Neuronal stem cell (in vitro differentiated cells): ENCODE measurements at regions not wholly inside any gene's neighbourhood (a gene's known extent, or its start where the extent isn't known, plus 50 kb on each side); places are given as distances from the start of the nearest gene placed in this dataset.

Source experiments
- DNase-seq: peaks from one replicate; pipeline ENCODE4 v3.0.0-alpha.2; 2013; ENCODE audit warnings: low spot score
- H2AFZ ChIP-seq: one replicate; pipeline ENCODE4 v1.6.1; 2013; ENCODE audit warnings: mild to moderate bottlenecking, low read length, inconsistent platforms
- H2AK5ac ChIP-seq: 2 replicates; pipeline ENCODE4 v1.6.1; 2013; ENCODE audit warnings: low read depth, mild to moderate bottlenecking, inconsistent platforms, low read length, moderate library complexity, mixed read lengths
- H2BK120ac ChIP-seq: 2 replicates; pipeline ENCODE4 v1.6.1; 2013; ENCODE audit warnings: low read depth, mild to moderate bottlenecking, inconsistent platforms, low read length, moderate library complexity, mixed read lengths
- H2BK12ac ChIP-seq: one replicate; pipeline ENCODE4 v1.6.1; 2013; ENCODE audit warnings: low read length, inconsistent platforms
- H2BK15ac ChIP-seq: 2 replicates; pipeline ENCODE4 v1.6.1; 2013; ENCODE audit warnings: mild to moderate bottlenecking, low read length, inconsistent platforms, mixed read lengths
- H2BK5ac ChIP-seq: one replicate; pipeline ENCODE4 v1.6.1; 2013; ENCODE audit warnings: inconsistent platforms, mild to moderate bottlenecking, low read length, moderate library complexity
- H3K14ac ChIP-seq: one replicate; pipeline ENCODE4 v1.6.1; 2013; ENCODE audit warnings: low read length, inconsistent platforms
- H3K18ac ChIP-seq: 2 replicates; pipeline ENCODE4 v1.6.1; 2013; ENCODE audit warnings: low read length, inconsistent platforms
- H3K23ac ChIP-seq: 2 replicates; pipeline ENCODE4 v1.6.1; 2013; ENCODE audit warnings: low read depth, mild to moderate bottlenecking, mixed read lengths, low read length, inconsistent platforms; ENCODE audit not compliant: poor library complexity
- H3K27ac ChIP-seq: replicated peaks from 3 replicates; pipeline ENCODE4 v1.5.1; 2013; ENCODE audit warnings: low read length, inconsistent platforms
- H3K27me3 ChIP-seq, 3 experiments: 2 replicates each; pipeline ENCODE4 v1.6.1; 2013; ENCODE audit warnings: low read length in 3 of 3, mild to moderate bottlenecking in 2 of 3, inconsistent platforms in 1 of 3, low read depth in 1 of 3, mixed read lengths in 1 of 3, moderate library complexity in 1 of 3; ENCODE audit not compliant: control insufficient read depth in 3 of 3, insufficient read depth in 3 of 3
- H3K36me3 ChIP-seq, 2 donors: replicated peaks in 1 of 2; 2 replicates each; pipeline ENCODE4 v1.6.1; 2013; ENCODE audit warnings: low read length in 2 of 2; ENCODE audit not compliant: control insufficient read depth in 2 of 2, insufficient read depth in 2 of 2
- H3K4ac ChIP-seq: 2 replicates; pipeline ENCODE4 v1.6.1; 2013; ENCODE audit warnings: inconsistent platforms, mild to moderate bottlenecking, low read length, moderate library complexity
- H3K4me1 ChIP-seq, 2 donors: 1 replicate in 1 of 2; 2 replicates in 1 of 2; pipeline ENCODE4 v1.6.1; 2013; ENCODE audit warnings: low read length in 2 of 2, low read depth in 1 of 2; ENCODE audit not compliant: control insufficient read depth in 2 of 2, insufficient read depth in 1 of 2
- H3K4me2 ChIP-seq: one replicate; pipeline ENCODE4 v1.6.1; 2013; ENCODE audit warnings: mild to moderate bottlenecking, low read length, inconsistent platforms; ENCODE audit not compliant: insufficient read depth, poor library complexity, severe bottlenecking
- H3K4me3 ChIP-seq, 2 donors: 2 replicates each; pipeline ENCODE4 v1.5.1; 2013; ENCODE audit warnings: low read length in 2 of 2, mild to moderate bottlenecking in 2 of 2, inconsistent platforms in 1 of 2, moderate library complexity in 1 of 2
- H3K79me1 ChIP-seq: one replicate; pipeline ENCODE4 v1.6.1; 2013; ENCODE audit warnings: low read depth, mild to moderate bottlenecking, inconsistent platforms, low read length, moderate library complexity
- H3K9ac ChIP-seq: one replicate; pipeline ENCODE4 v1.6.1; 2013; ENCODE audit warnings: mild to moderate bottlenecking, low read depth, low read length, inconsistent platforms; ENCODE audit not compliant: poor library complexity
- H3K9me3 ChIP-seq, 2 donors: replicated peaks in 1 of 2; 2 replicates each; pipeline versions ENCODE3 to v1.6.1; 2013; ENCODE audit warnings: low read length in 2 of 2, mild to moderate bottlenecking in 2 of 2, inconsistent platforms in 1 of 2, low read depth in 1 of 2, mixed read lengths in 1 of 2, moderate library complexity in 1 of 2; ENCODE audit not compliant: control insufficient read depth in 2 of 2, insufficient read depth in 1 of 2
- H4K8ac ChIP-seq: one replicate; pipeline ENCODE4 v1.6.1; 2013; ENCODE audit warnings: low read depth, mild to moderate bottlenecking, inconsistent platforms, low read length, moderate library complexity
- H4K91ac ChIP-seq: one replicate; pipeline ENCODE4 v1.6.1; 2013; ENCODE audit warnings: low read length, low read depth, mild to moderate bottlenecking, inconsistent platforms; ENCODE audit not compliant: poor library complexity
- WGBS, 2 donors: extraction: QIAGEN DNeasy Blood & Tissue Kit; methylation state at CpG; one replicate each; pipeline ENCODE4 v1.1.7; 2013; ENCODE audit warnings: missing lambda C conversion rate in 2 of 2, mixed read lengths in 1 of 2; ENCODE audit not compliant: insufficient read length in 2 of 2, insufficient replicate concordance in 1 of 2; ENCODE audit errors: extremely low coverage in 2 of 2; 5-methylcytosine and 5-hydroxymethylcytosine counted together

DNA sequence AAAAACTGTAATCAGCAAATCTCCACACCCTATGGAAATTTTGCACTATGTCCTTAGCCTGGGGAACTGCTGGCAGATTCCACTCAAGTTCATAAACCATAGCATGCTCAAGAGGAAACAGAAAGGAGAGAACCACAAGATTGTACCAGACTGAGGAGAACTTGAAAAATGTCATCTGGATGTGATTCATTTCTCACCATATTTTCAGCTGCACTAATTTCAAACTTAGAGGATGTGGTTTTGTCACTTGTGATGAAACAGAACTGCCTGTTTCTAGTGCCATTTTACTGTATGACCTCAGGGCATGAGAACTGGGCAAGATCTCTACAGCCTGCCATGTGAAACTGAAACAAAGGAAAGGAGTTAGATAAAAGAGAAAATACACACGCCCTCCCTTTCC is 1493.1 kb upstream of the FLRT2 start:
- Histone ChIP-seq H3K36me3 (no peaks in the 10 kb centered on the region), H2BK12ac (no peak overlapping the region), H4K91ac (no peak overlapping the region), H2BK120ac (no peak overlapping the region), H2AFZ (peak overlapping the region; percentile 37), H2BK5ac (no peak overlapping the region), H3K4me2 (no peak overlapping the region), H2AK5ac (no peak overlapping the region), H3K4me3 (no peak overlapping the region), H3K27me3 (no peaks in the 10 kb centered on the region), H3K9me3 (no peaks in the 10 kb centered on the region), H4K8ac (no peak overlapping the region), H3K18ac (no peak overlapping the region), H3K4me1 (no peaks in the 10 kb centered on the region), H3K9ac (no peak overlapping the region), H3K23ac (no peak overlapping the region), H3K4ac (no peak overlapping the region), H3K27ac (no peak overlapping the region), H2BK15ac (no peak overlapping the region), H3K14ac (no peak overlapping the region), H3K79me1 (no peaks in the 10 kb centered on the region)
- no CpG with 5 or more reads among the region's 1 CpG for WGBS, 2 donors
- DNase-seq = no peak

GRCh38 chr14:84037593-84037992 is 1492.4 kb upstream of the FLRT2 start:
- no peak overlapping the region for H3K9ac ChIP-seq
- no peak overlapping the region for H3K4ac ChIP-seq
- H2AFZ ChIP-seq = no peak overlapping the region
- no peaks in the 10 kb centered on the region for H3K79me1 ChIP-seq
- H4K91ac ChIP-seq = no peak overlapping the region
- H3K23ac ChIP-seq = no peak overlapping the region
- no peak overlapping the region for H3K4me2 ChIP-seq
- no peak overlapping the region for H3K4me3 ChIP-seq
- H2AK5ac ChIP-seq = no peak overlapping the region
- no CpG with 5 or more reads among the region's 4 CpGs for WGBS, 2 donors
- no peak overlapping the region for H2BK5ac ChIP-seq
- no peaks in the 10 kb centered on the region for H3K27me3 ChIP-seq
- H2BK12ac ChIP-seq = no peak overlapping the region
- H3K14ac ChIP-seq = no peak overlapping the region
- H3K9me3 ChIP-seq = no peaks in the 10 kb centered on the region
- H2BK120ac ChIP-seq = no peak overlapping the region
- H3K36me3 ChIP-seq = no peaks in the 10 kb centered on the region
- no peak overlapping the region for H3K27ac ChIP-seq
- no peak overlapping the region for H4K8ac ChIP-seq
- H3K18ac ChIP-seq = no peak overlapping the region
- H2BK15ac ChIP-seq = no peak overlapping the region
- H3K4me1 ChIP-seq = peaks cover 0 to 1% of the 10 kb centered on the region in 2 donors
- no peak for DNase-seq

GRCh38 chr14:84040101-84040500 is 1489.8 kb upstream of the FLRT2 start:
- Histone ChIP-seq H3K9me3 (no peaks in the 10 kb centered on the region), H3K4me2 (no peak overlapping the region), H2BK15ac (no peak overlapping the region), H3K18ac (no peak overlapping the region), H4K91ac (no peak overlapping the region), H3K4me1 (peaks cover 0 to 1% of the 10 kb centered on the region in 2 donors), H3K23ac (no peak overlapping the region), H3K36me3 (no peaks in the 10 kb centered on the region), H3K4ac (no peak overlapping the region), H3K9ac (no peak overlapping the region), H3K4me3 (no peak overlapping the region), H3K79me1 (no peaks in the 10 kb centered on the region), H2AFZ (no peak overlapping the region), H4K8ac (no peak overlapping the region), H2AK5ac (no peak overlapping the region), H2BK12ac (no peak overlapping the region), H2BK5ac (no peak overlapping the region), H3K27me3 (no peaks in the 10 kb centered on the region), H2BK120ac (no peak overlapping the region), H3K27ac (no peak overlapping the region), H3K14ac (no peak overlapping the region)
- no CpG with 5 or more reads among the region's 3 CpGs for WGBS, 2 donors
- DNase-seq = no peak

GRCh38 chr14:84041421-84041820 is 1488.5 kb upstream of the FLRT2 start:
- no peaks in the 10 kb centered on the region for H3K79me1 ChIP-seq
- WGBS, 2 donors = no CpG with 5 or more reads among the region's 2 CpGs

More at GRCh38 chr14:84041421-84041820, 1488.5 kb upstream of the FLRT2 start:
- H3K23ac ChIP-seq = no peak overlapping the region
- H4K8ac ChIP-seq = no peak overlapping the region
- no peak overlapping the region for H2AFZ ChIP-seq
- no peak overlapping the region for H3K4me3 ChIP-seq
- no peak overlapping the region for H2BK12ac ChIP-seq
- no peak overlapping the region for H4K91ac ChIP-seq
- no peak overlapping the region for H2AK5ac ChIP-seq
- no peak overlapping the region for H3K14ac ChIP-seq
- H2BK15ac ChIP-seq = no peak overlapping the region
- no peak overlapping the region for H3K9ac ChIP-seq
- no peaks in the 10 kb centered on the region for H3K9me3 ChIP-seq
- H3K27ac ChIP-seq = no peak overlapping the region
- DNase-seq = no peak
- H3K4me2 ChIP-seq = no peak overlapping the region
- H3K18ac ChIP-seq = no peak overlapping the region
- H3K36me3 ChIP-seq = no peaks in the 10 kb centered on the region
- no peak overlapping the region for H2BK5ac ChIP-seq
- no peak overlapping the region for H3K4ac ChIP-seq
- no peak overlapping the region for H2BK120ac ChIP-seq
- peaks cover 0 to 1% of the 10 kb centered on the region in 2 donors for H3K4me1 ChIP-seq
- no peaks in the 10 kb centered on the region for H3K27me3 ChIP-seq
